Type B pancreatic cell (in vitro differentiated cells): ENCODE measurements at regions not wholly inside any gene's neighbourhood (a gene's known extent, or its start where the extent isn't known, plus 50 kb on each side); places are given as distances from the start of the nearest gene placed in this dataset.

Source experiments
- DNase-seq: peaks from one replicate; pipeline ENCODE4 v3.0.0; 2021; ENCODE audit warnings: mixed read lengths; ENCODE audit not compliant: unreplicated experiment; ENCODE audit errors: extremely low spot score
- H3K27ac Mint-ChIP-seq: 2 replicates; pipeline ENCODE4 v1.8.0; 2021; ENCODE audit warnings: mild to moderate bottlenecking, mixed read lengths
- H3K27me3 Mint-ChIP-seq: 2 replicates; pipeline ENCODE4 v1.8.0; 2021; ENCODE audit warnings: mixed read lengths
- H3K36me3 Mint-ChIP-seq: 2 replicates; pipeline ENCODE4 v1.8.0; 2021; ENCODE audit warnings: mixed read lengths
- H3K4me1 Mint-ChIP-seq: one replicate; pipeline ENCODE4 v1.8.0; 2021; ENCODE audit warnings: mixed read lengths; ENCODE audit not compliant: unreplicated experiment
- H3K4me3 Mint-ChIP-seq: 2 replicates; pipeline ENCODE4 v1.8.0; 2021; ENCODE audit warnings: mild to moderate bottlenecking, mixed read lengths
- H3K9me3 Mint-ChIP-seq: 2 replicates; pipeline ENCODE4 v1.8.0; 2021; ENCODE audit warnings: mixed read lengths
- TF ChIP-seq, protein P1 (sequence below): fragments of 200-600 bp; sonication (generic); conservative IDR thresholded peaks from 2 replicates; pipeline ENCODE4 v1.5.0; 2021; ENCODE audit warnings: antibody characterized with exemption, mild to moderate bottlenecking

GRCh38 chr5:166178411-166179080 is 2112.9 kb upstream of the WWC1 start:
- TF ChIP-seq, protein P1, sequence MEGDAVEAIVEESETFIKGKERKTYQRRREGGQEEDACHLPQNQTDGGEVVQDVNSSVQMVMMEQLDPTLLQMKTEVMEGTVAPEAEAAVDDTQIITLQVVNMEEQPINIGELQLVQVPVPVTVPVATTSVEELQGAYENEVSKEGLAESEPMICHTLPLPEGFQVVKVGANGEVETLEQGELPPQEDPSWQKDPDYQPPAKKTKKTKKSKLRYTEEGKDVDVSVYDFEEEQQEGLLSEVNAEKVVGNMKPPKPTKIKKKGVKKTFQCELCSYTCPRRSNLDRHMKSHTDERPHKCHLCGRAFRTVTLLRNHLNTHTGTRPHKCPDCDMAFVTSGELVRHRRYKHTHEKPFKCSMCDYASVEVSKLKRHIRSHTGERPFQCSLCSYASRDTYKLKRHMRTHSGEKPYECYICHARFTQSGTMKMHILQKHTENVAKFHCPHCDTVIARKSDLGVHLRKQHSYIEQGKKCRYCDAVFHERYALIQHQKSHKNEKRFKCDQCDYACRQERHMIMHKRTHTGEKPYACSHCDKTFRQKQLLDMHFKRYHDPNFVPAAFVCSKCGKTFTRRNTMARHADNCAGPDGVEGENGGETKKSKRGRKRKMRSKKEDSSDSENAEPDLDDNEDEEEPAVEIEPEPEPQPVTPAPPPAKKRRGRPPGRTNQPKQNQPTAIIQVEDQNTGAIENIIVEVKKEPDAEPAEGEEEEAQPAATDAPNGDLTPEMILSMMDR, result no peak

DNA sequence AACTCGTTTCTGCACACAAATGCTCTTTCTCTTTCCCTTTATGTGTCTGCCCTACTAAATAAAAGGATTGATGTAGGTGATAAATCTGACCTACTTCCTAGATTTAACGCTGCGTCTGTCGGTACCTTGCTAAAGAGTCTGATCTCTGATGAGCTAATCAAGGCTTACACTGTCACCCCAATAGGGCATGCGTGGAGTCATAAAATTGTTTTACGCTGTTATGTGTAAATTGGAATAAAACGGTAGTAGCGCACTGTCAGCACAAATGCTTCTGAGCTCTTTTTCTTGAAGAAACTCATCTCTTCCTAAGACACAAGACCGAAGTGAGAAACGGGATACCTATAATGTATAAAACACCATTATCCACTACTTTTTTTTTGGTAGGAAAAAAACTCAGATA is 2106.3 kb upstream of the WWC1 start:
- Mint-ChIP-seq H3K36me3 (no peaks in the 10 kb centered on the region), H3K4me1 (no peaks in the 10 kb centered on the region), H3K4me3 (no peak overlapping the region), H3K27me3 (no peaks in the 10 kb centered on the region), H3K27ac (no peak overlapping the region), H3K9me3 (no peaks in the 10 kb centered on the region)
- no peak for DNase-seq
- TF ChIP-seq, protein P1, result no peak

More at GRCh38 chr5:166178411-166179080, 2112.9 kb upstream of the WWC1 start:
- Mint-ChIP-seq H3K9me3 (no peaks in the 10 kb centered on the region), H3K36me3 (no peaks in the 10 kb centered on the region), H3K4me1 (no peaks in the 10 kb centered on the region), H3K4me3 (no peak overlapping the region), H3K27me3 (no peaks in the 10 kb centered on the region), H3K27ac (no peak overlapping the region)
- no peak for DNase-seq

- Mint-ChIP-seq H3K4me3 (no peak overlapping the region), H3K27ac (no peak overlapping the region), H3K27me3 (no peaks in the 10 kb centered on the region), H3K9me3 (no peaks in the 10 kb centered on the region), H3K4me1 (no peaks in the 10 kb centered on the region), H3K36me3 (no peaks in the 10 kb centered on the region)
- TF ChIP-seq, protein P1, result no peak
- no peak for DNase-seq
These were observed 2102.7 kb upstream of the WWC1 start for GRCh38 chr5:166188501-166189325.

DNA sequence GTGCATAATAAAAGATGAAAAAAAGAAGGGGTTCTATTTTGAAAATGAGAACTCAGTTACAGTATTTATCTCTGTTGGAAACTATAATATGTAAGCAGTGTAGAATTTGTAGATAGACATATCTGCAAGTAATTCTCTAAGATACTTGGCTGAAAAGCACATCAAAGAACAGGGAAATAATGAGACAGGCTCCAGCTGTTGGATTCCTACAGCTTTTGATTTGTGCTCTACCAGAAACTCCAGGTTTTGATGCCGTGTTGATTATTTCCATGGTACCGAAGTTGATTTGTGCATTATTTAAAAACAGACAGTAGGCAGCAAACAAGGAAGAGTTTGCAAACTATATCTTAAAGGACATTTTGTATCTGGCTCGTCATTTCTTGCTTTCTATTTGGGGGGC is 2098.7 kb upstream of the WWC1 start:
- Mint-ChIP-seq H3K27ac (no peak overlapping the region), H3K9me3 (no peaks in the 10 kb centered on the region), H3K4me3 (no peak overlapping the region), H3K27me3 (no peaks in the 10 kb centered on the region), H3K36me3 (no peaks in the 10 kb centered on the region), H3K4me1 (no peaks in the 10 kb centered on the region)
- no peak for DNase-seq
- TF ChIP-seq, protein P1, result no peak

GRCh38 chr5:166195981-166196380 is 2095.5 kb upstream of the WWC1 start:
- Mint-ChIP-seq H3K9me3 (no peaks in the 10 kb centered on the region), H3K4me3 (no peak overlapping the region), H3K4me1 (no peaks in the 10 kb centered on the region), H3K27me3 (no peaks in the 10 kb centered on the region), H3K36me3 (no peaks in the 10 kb centered on the region), H3K27ac (no peak overlapping the region)
- no peak for DNase-seq
- TF ChIP-seq, protein P1, result no peak
